22Rv1 (cell line): ENCODE measurements at regions not wholly inside any gene's neighbourhood (a gene's known extent, or its start where the extent isn't known, plus 50 kb on each side); places are given as distances from the start of the nearest gene placed in this dataset.

Experiments used
- CTCF ChIP-seq: fragments of 450-650 bp; IDR thresholded peaks from 2 replicates; pipeline ENCODE4 v1.5.1; 2017; ENCODE audit warnings: mild to moderate bottlenecking
- ZFX ChIP-seq: fragments of 450-650 bp; IDR thresholded peaks from 2 replicates; pipeline ENCODE4 v1.6.1; 2017; ENCODE audit warnings: antibody characterized with exemption, borderline replicate concordance

- TF ChIP-seq CTCF (no peak), ZFX (no peak)
Measured at GRCh38 chr15:29934251-29934650, 112.0 kb upstream of the TJP1 start.
